ENCODE measurements at regions not wholly inside any gene's neighbourhood (a gene's known extent, or its start where the extent isn't known, plus 50 kb on each side); places are given as distances from the start of the nearest gene placed in this dataset.

DNA sequence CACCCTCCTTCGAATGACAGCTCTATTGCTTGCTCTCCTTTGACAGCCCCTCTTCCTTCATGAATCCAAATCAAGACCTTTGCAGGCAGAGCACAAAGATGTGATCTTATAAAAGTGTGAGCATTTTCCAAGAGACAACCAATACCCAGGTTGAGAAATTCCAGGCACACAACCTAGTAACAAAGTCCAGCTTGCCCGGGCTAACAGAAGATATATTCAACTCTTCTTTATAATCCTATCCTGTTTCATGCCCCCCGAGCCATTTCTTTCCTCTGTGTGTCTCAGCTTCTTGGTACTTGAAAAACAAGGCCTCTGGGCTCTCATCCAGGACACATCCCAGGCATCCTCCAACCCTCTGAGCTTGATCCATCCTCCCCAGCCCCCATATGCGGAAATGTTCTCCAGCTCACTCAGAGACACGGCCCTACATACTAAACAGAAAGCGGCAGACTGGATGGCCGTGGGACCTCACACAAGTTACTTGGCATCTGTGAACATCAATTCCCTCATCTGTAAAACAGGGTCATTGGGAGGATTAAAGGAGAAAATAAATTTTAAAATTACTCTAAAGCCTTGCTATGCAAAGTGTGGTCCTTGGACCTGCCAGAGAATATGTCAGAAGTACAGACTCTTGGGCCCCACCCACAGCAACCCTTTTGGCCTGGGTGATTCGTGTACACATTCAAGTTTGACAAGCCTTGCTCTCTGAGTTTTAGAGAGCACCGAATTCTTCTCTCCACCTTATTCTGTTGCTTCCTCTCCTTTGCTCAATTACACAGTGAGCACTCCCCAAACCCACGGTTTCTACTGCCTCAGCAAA is 627.0 kb downstream of the BCOR start:
- Mint-ChIP-seq H3K36me3 (no peaks in the 10 kb centered on the region), H3K9me3 (no peaks in the 10 kb centered on the region), H3K4me3 (no peak overlapping the region), H3K27ac (no peak overlapping the region), H3K4me1 (no peaks in the 10 kb centered on the region), H3K27me3 (ENCODE audit: low read depth in 3 of 3) (peaks cover 0 to 6% (median 2%) of the 10 kb centered on the region in 3 donors)
- DNase-seq, result no peak

DNA sequence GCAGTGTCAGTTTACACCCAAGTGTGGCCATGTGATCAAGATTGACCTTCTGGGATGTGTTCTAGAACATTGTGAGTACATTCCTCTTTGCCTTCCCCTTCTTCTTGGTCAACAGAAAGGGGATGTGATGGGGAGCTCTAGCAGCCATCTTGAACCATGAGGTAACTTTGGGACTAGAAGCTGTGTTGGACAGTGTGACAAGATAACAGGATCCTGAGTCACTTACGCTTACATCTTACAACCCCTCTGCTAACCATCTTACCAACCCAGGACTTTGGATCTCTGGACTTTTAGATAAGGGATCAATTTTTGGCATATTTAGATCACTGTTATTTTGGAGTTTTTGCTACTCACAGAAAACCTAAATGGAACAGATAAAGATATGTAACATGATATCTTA is 625.6 kb downstream of the BCOR start:
- H3K4me3 Mint-ChIP-seq, result no peak overlapping the region
- no peaks in the 10 kb centered on the region for H3K36me3 Mint-ChIP-seq
- peak overlapping the region in 1 of 6 donors; percentile 27 for H3K27ac Mint-ChIP-seq
- H3K9me3 Mint-ChIP-seq, result no peaks in the 10 kb centered on the region
- no peaks in the 10 kb centered on the region for H3K4me1 Mint-ChIP-seq
- H3K27me3 Mint-ChIP-seq (ENCODE audit: low read depth in 3 of 3), result peaks cover 0 to 6% (median 2%) of the 10 kb centered on the region in 3 donors
- no peak for DNase-seq

DNA sequence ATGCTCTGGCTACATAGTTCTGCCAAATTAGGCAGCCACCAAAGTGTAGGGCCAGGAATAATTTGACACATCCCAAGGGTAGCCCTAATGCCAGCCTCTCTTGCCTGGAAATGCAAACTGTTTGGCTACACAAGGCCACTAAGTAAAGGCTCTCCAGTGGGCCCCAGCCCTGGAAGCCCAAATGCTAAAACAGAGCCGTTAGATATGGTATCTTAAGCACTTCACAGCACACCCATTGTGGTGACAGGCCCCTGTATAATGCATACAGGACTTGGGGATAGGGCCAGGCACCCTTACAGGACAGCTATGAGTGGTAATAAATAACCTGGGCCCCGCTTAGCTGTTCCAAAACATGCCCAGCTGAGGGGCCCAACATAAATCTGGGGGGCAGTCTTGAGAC is 623.9 kb downstream of the BCOR start:
- Mint-ChIP-seq H3K36me3 (no peaks in the 10 kb centered on the region), H3K27ac (no peak overlapping the region), H3K4me3 (no peak overlapping the region), H3K27me3 (ENCODE audit: low read depth in 3 of 3) (peaks cover 0 to 6% (median 0%) of the 10 kb centered on the region in 3 donors), H3K9me3 (no peaks in the 10 kb centered on the region), H3K4me1 (peaks cover 0 to 9% of the 10 kb centered on the region in 2 donors)
- no peak for DNase-seq

DNA sequence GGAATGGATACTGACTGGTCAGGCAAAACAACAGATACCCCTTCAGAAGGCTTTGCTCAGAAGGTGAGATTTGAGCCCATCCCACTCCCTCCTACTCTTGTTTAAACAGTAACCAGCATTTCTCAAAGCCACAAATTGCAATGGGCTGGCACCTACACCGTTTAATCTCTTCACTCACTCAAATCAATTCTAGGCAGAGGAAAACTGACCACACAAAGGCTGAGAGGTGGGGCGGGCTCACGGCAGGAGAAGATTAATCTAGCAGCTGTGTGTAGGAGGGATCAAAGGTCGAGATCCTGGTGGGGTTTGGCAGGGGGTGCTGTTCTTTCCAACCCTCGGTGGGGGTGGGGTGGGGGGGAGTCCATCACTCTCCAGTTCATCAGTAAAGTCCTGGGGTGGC is 622.4 kb downstream of the BCOR start:
- Mint-ChIP-seq H3K27me3 (ENCODE audit: low read depth in 3 of 3) (peaks cover 0 to 9% (median 0%) of the 10 kb centered on the region in 3 donors), H3K4me1 (peaks cover 0 to 9% of the 10 kb centered on the region in 2 donors), H3K4me3 (no peak overlapping the region), H3K36me3 (no peaks in the 10 kb centered on the region), H3K9me3 (no peaks in the 10 kb centered on the region), H3K27ac (no peak overlapping the region)
- DNase-seq, result no peak

GRCh38 chrX:39476604-39477021 is 621.1 kb downstream of the BCOR start:
- Mint-ChIP-seq H3K4me1 (peaks cover 0 to 9% of the 10 kb centered on the region in 2 donors), H3K27me3 (ENCODE audit: low read depth in 3 of 3) (peaks cover 0 to 9% (median 0%) of the 10 kb centered on the region in 3 donors), H3K9me3 (no peaks in the 10 kb centered on the region), H3K4me3 (no peak overlapping the region), H3K27ac (peak overlapping the region in 1 of 6 donors; percentile 18), H3K36me3 (no peaks in the 10 kb centered on the region)
- no peak for DNase-seq

DNA sequence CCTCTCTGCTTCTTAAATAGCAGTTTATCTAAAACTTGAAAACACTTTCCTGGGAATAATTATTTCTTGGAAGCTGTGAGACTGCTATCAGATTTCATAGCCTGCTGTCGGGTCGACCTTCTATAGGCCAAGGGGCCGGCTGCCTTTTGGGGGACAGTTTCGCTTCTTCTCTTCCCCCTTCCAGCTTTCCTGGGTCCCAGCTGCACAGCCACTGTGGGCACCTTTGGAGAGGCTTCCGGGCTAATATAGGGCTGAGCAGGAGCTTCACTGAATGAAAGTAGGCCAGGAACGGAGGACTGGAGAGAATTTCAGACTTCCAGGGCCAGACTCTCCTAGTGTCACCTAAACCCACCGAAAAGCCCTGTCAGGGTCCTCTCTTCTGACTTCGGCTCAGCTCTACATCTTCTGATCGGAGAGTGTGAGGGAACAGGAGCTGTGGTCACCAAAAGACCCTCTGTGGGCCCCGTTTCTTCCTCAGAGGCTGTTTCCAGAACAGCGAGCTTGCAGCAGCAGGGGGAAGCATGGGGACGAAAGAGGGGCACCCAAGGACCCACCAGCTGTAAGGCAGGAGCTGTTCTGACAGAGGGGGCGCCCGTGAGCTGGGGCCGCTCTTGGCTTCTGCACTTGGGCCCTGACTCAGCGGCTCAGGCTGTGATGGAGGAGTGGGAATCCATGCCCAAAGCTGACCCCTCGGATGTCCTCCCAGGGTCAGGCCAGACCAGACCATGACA is 620.6 kb downstream of the BCOR start:
- Mint-ChIP-seq H3K4me1 (peaks cover 0 to 9% of the 10 kb centered on the region in 2 donors), H3K9me3 (no peaks in the 10 kb centered on the region), H3K27ac (no peak overlapping the region), H3K4me3 (no peak overlapping the region), H3K36me3 (no peaks in the 10 kb centered on the region), H3K27me3 (ENCODE audit: low read depth in 3 of 3) (peaks cover 0 to 11% (median 0%) of the 10 kb centered on the region in 3 donors)
- no peak for DNase-seq

DNA sequence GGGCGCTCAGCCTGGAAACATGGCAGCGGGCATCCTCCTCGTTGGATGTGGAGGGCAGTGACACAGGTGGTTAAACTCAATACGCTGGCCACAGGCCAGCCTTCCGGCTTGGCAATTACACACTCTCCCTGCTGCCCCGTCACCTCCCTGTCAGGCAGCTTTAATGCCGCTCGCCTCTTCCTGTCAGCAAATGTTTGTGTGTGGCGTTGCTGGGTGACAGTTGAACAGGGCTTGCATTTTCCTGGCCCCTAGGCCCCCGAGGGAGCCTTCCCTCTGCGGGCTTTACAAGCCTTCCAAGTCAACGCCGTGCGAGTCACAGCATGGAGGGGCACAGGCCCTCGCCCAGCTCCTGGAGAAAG is 620.0 kb downstream of the BCOR start:
- DNase-seq, result peak; percentile 47 to 58 (median 52)
- H3K9me3 Mint-ChIP-seq, result no peaks in the 10 kb centered on the region
- peaks cover 0 to 9% of the 10 kb centered on the region in 2 donors for H3K4me1 Mint-ChIP-seq
- H3K27me3 Mint-ChIP-seq (ENCODE audit: low read depth in 3 of 3), result peaks cover 0 to 11% (median 0%) of the 10 kb centered on the region in 3 donors
- H3K36me3 Mint-ChIP-seq, result no peaks in the 10 kb centered on the region
- H3K27ac Mint-ChIP-seq, result peak overlapping the region in 3 of 6 donors; percentile 24 to 70 (median 58)
- no peak overlapping the region for H3K4me3 Mint-ChIP-seq

DNA sequence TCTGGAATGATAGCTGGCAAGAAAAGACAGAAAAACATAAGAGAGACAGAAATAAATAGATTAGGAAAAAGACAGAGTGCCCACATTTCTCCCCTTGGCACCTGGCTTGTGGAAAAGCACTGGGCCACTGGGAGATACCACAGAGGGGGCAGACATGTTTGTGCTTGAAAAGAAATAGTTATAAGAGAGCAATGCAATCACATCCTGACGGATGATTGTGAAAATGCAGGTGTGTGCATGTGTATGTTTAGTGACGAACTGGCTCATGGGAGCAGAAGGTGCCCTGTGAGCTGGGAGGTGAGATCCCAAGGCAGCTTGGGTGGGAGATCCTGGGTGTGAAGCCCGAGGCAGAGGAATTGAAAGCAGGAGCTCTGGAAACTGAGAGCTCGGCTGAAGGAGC is 617.9 kb downstream of the BCOR start:
- Mint-ChIP-seq H3K27me3 (ENCODE audit: low read depth in 3 of 3) (peaks cover 0 to 11% (median 0%) of the 10 kb centered on the region in 3 donors), H3K4me3 (no peak overlapping the region), H3K9me3 (no peaks in the 10 kb centered on the region), H3K36me3 (no peaks in the 10 kb centered on the region), H3K4me1 (peaks cover 0 to 9% of the 10 kb centered on the region in 2 donors), H3K27ac (no peak overlapping the region)
- no peak for DNase-seq

DNA sequence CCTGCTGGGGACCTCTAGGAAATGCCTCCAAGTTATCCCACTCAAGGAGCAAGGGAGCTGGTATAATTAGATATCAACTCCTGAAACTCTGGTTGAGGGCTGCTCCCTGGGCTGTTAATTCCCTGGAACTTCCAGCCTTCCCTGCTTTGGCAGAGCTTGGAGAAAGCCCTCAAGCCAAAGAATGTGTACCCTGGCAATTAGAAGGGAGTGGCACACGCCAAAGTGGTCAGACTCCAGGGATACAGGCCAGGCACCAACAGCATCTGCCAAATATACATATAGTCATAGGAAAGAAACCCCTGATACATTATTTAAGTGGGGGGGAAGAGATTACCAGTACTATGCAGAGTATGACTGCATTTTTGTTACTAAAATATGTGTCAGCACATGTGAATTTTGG is 616.8 kb downstream of the BCOR start:
- Mint-ChIP-seq H3K27ac (no peak overlapping the region), H3K4me3 (no peak overlapping the region), H3K36me3 (no peaks in the 10 kb centered on the region), H3K9me3 (no peaks in the 10 kb centered on the region), H3K27me3 (ENCODE audit: low read depth in 3 of 3) (peaks cover 0 to 9% (median under 1%) of the 10 kb centered on the region in 3 donors), H3K4me1 (peaks cover 0 to 9% of the 10 kb centered on the region in 2 donors)
- no peak for DNase-seq

DNA sequence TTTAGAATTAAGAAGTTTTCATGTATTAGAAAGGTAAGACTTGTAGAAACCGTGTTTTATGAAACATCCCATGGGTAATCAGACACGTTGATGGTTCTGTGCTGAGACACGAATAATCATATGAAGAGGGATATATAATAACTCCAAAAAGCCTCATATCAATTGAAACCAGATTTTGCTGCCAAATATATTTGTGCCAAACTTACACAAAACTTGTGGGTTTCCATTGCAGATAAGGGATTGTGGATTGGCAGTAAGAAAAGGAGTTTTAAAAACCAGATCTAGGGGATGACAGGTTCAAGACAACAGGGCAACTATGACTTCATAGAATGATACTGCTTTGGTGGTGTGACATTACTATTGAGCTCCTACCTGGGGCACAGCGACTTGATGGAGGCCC is 616.1 kb downstream of the BCOR start:
- no peak overlapping the region for H3K27ac Mint-ChIP-seq

GRCh38 chrX:39484159-39485068 is 613.3 kb downstream of the BCOR start:
- H3K4me3 Mint-ChIP-seq, result no peak overlapping the region
- no peaks in the 10 kb centered on the region for H3K9me3 Mint-ChIP-seq
- H3K27ac Mint-ChIP-seq, result no peak overlapping the region
- H3K27me3 Mint-ChIP-seq (ENCODE audit: low read depth in 3 of 3), result peaks cover 0 to 6% (median 2%) of the 10 kb centered on the region in 3 donors
- H3K4me1 Mint-ChIP-seq, result no peaks in the 10 kb centered on the region
- no peak for DNase-seq
- no peaks in the 10 kb centered on the region for H3K36me3 Mint-ChIP-seq

More for the DNA sequence above, 616.1 kb downstream of the BCOR start:
- DNase-seq, result no peak
- peaks cover 0 to 7% (median 2%) of the 10 kb centered on the region in 3 donors for H3K27me3 Mint-ChIP-seq (ENCODE audit: low read depth in 3 of 3)
- H3K4me1 Mint-ChIP-seq, result peaks cover 0 to 9% of the 10 kb centered on the region in 2 donors
- no peak overlapping the region for H3K4me3 Mint-ChIP-seq
- H3K36me3 Mint-ChIP-seq, result no peaks in the 10 kb centered on the region
- H3K9me3 Mint-ChIP-seq, result no peaks in the 10 kb centered on the region

DNA sequence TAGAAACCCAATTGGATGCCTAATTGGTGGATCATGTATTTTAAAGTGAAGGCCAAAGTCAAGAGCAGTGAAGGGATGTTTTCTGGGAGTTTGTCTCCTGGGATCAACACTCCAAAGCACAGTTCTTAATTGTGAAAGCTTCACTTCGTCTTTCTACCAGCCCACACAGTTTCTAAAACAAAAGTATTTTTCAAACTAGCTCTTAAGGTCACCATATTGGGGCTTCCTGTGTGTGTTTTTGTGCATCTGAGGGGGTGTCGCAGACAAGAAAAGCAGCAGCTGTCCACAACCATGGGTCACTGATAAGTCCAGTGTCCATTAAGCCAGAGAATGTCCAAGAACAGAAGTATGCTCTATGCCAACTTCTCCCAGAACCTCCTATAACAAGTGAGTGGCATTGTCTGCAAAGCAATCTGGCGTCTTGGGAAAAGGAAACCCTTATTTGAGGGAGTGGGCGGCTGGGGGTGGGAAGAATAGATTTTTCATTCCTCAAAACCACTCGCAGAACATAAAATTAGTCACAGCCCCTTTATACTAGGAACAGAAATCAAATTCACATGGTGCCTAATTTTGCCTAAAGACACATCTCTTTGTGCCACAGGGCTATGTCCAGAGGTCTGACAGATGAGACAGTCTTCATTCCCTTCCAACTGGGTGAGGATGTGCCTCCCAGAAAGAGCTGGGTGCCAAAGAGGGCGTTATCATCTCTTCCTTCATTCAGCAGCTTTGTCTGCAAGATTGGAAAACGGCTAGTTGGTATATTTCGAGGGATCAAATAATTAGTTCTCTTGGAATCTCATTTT is 610.4 kb downstream of the BCOR start:
- Mint-ChIP-seq H3K4me3 (no peak overlapping the region), H3K27ac (no peak overlapping the region), H3K9me3 (no peaks in the 10 kb centered on the region), H3K27me3 (ENCODE audit: low read depth in 3 of 3) (peaks cover 0 to 4% (median 4%) of the 10 kb centered on the region in 3 donors), H3K36me3 (no peaks in the 10 kb centered on the region), H3K4me1 (peaks cover 13 to 14% of the 10 kb centered on the region in 2 donors)
- DNase-seq, result no peak

DNA sequence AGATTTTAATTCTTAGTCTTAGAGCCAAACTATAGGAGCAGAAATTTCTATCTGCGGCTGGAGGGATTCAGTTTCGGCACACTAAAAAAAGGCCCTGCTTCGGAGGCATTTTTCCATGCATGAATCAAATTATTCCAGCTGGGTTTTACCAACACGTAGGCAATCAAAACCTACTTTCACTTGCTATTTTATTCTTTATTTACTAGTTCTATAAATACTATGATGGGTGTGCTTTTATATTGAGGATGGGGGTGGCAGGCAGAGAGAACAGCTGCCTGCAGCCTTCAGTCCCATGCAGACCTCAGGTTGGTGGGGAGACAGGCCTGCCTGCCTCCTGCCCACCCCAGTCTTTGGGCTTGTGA is 609.8 kb downstream of the BCOR start:
- no peaks in the 10 kb centered on the region for H3K36me3 Mint-ChIP-seq
- H3K4me1 Mint-ChIP-seq, result peaks cover 13 to 14% of the 10 kb centered on the region in 2 donors
- H3K27ac Mint-ChIP-seq, result no peak overlapping the region
- DNase-seq, result no peak
- no peaks in the 10 kb centered on the region for H3K9me3 Mint-ChIP-seq
- H3K4me3 Mint-ChIP-seq, result no peak overlapping the region
- peaks cover 0 to 6% (median 4%) of the 10 kb centered on the region in 3 donors for H3K27me3 Mint-ChIP-seq (ENCODE audit: low read depth in 3 of 3)

Measured in immature natural killer cell (primary cell).